ENCODE measurements at regions not wholly inside any gene's neighbourhood (a gene's known extent, or its start where the extent isn't known, plus 50 kb on each side); places are given as distances from the start of the nearest gene placed in this dataset.

DNA sequence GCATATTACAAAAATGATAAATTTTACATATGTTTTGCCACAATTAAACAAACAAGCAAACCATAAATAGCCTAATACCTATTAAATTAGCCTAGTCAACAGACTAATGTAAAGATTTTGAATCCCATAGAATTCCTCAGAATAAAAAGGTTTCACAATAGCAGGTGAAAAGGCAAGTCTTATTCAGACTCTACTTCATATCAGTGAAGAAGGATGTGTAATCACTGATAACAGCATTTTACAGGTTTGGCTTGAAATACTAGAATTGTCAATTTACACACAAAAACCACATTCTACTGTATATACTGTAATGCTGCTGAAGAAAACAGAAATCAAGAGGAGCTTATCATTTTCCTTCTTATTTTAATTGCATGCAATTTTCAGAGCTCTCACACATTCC lies 90.8 kb upstream of the SSTR1 start:
- TF ChIP-seq, protein P1, sequence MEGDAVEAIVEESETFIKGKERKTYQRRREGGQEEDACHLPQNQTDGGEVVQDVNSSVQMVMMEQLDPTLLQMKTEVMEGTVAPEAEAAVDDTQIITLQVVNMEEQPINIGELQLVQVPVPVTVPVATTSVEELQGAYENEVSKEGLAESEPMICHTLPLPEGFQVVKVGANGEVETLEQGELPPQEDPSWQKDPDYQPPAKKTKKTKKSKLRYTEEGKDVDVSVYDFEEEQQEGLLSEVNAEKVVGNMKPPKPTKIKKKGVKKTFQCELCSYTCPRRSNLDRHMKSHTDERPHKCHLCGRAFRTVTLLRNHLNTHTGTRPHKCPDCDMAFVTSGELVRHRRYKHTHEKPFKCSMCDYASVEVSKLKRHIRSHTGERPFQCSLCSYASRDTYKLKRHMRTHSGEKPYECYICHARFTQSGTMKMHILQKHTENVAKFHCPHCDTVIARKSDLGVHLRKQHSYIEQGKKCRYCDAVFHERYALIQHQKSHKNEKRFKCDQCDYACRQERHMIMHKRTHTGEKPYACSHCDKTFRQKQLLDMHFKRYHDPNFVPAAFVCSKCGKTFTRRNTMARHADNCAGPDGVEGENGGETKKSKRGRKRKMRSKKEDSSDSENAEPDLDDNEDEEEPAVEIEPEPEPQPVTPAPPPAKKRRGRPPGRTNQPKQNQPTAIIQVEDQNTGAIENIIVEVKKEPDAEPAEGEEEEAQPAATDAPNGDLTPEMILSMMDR (IDR thresholded peaks at IDR 0.05 in 4 of 5, conservative IDR thresholded peaks at IDR 0.05 in 1 of 5): no peak
- TF ChIP-seq POLR2A (IDR thresholded peaks at IDR 0.05): no peak
